Neural cell (in vitro differentiated cells): ENCODE measurements at regions not wholly inside any gene's neighbourhood (a gene's known extent, or its start where the extent isn't known, plus 50 kb on each side); places are given as distances from the start of the nearest gene placed in this dataset.

Experiments
- H2AFZ ChIP-seq: fragments of 200-600, 300-800 bp; sonication (generic), shearing (Covaris generic); 2 replicates; pipeline ENCODE4 v1.6.0; 2014; ENCODE audit warnings: low read depth, mild to moderate bottlenecking, antibody characterized with exemption, low read length, moderate library complexity
- H3F3A ChIP-seq: fragments of 200-600 bp; shearing (Covaris generic); 2 replicates; pipeline ENCODE4 v1.6.1; 2016; ENCODE audit warnings: mild to moderate bottlenecking, moderate library complexity, mixed read lengths, antibody characterized with exemption, low read length; ENCODE audit not compliant: insufficient read depth, poor library complexity, severe bottlenecking
- H3K27ac ChIP-seq: fragments of 200-600, 300-800 bp; sonication (generic), shearing (Covaris generic); 2 replicates; pipeline ENCODE4 v1.5.1; 2014; ENCODE audit warnings: mild to moderate bottlenecking, low read length, moderate library complexity
- H3K27me3 ChIP-seq: fragments of 300-800, 200-600 bp; sonication (generic), shearing (Covaris generic); 2 replicates; pipeline ENCODE4 v1.6.0; 2014; ENCODE audit warnings: mild to moderate bottlenecking, low read depth, low read length, moderate library complexity; ENCODE audit not compliant: insufficient read depth
- H3K36me3 ChIP-seq: fragments of 300-800, 200-600 bp; sonication (generic), shearing (Covaris generic); 2 replicates; pipeline ENCODE4 v1.5.1; 2014; ENCODE audit warnings: mild to moderate bottlenecking, antibody characterized with exemption, low read length, moderate library complexity; ENCODE audit not compliant: insufficient read depth
- H3K4me2 ChIP-seq: fragments of 300-800, 200-600 bp; sonication (generic), shearing (Covaris generic); 2 replicates; pipeline ENCODE4 v1.6.0; 2014; ENCODE audit warnings: mild to moderate bottlenecking, low read length
- H3K4me3 ChIP-seq: fragments of 300-800, 200-600 bp; sonication (generic), shearing (Covaris generic); 2 replicates; pipeline ENCODE4 v1.5.1; 2014; ENCODE audit warnings: mild to moderate bottlenecking, low read length, moderate library complexity
- H3K79me2 ChIP-seq: fragments of 200-600 bp; shearing (Covaris generic); replicated peaks from 2 replicates; pipeline ENCODE4 v1.6.0; 2014; ENCODE audit warnings: mild to moderate bottlenecking, low read length, moderate library complexity; ENCODE audit not compliant: insufficient read depth
- H3K9ac ChIP-seq: fragments of 300-800, 200-600 bp; sonication (generic), shearing (Covaris generic); 2 replicates; pipeline ENCODE4 v1.6.1; 2016; ENCODE audit warnings: mild to moderate bottlenecking, low read length, mixed read lengths
- H3K9me2 ChIP-seq: fragments of 200-600 bp; shearing (Covaris generic); 2 replicates; pipeline ENCODE4 v1.6.1; 2016; ENCODE audit warnings: mild to moderate bottlenecking, low read length, mixed read lengths; ENCODE audit not compliant: insufficient read depth
- H3K9me3 ChIP-seq: fragments of 200-600, 300-800 bp; sonication (generic), shearing (Covaris generic); 2 replicates; pipeline ENCODE4 v1.6.1; 2016; ENCODE audit warnings: mild to moderate bottlenecking, mixed run types, low read length, moderate library complexity, mixed read lengths
- H4K20me1 ChIP-seq: fragments of 200-600 bp; shearing (Covaris generic); 2 replicates; pipeline ENCODE4 v1.6.1; 2016; ENCODE audit warnings: mild to moderate bottlenecking, mixed run types; ENCODE audit not compliant: insufficient read depth
- CTCF ChIP-seq: fragments of 450-650 bp; IDR thresholded peaks from 2 replicates; pipeline ENCODE4 v1.5.1; 2014; ENCODE audit warnings: antibody characterized with exemption, mild to moderate bottlenecking, moderate library complexity; ENCODE audit not compliant: poor library complexity, severe bottlenecking
- EP300 ChIP-seq: fragments of 450-650 bp; conservative IDR thresholded peaks from 2 replicates; pipeline ENCODE4 v1.6.1; 2014; ENCODE audit warnings: antibody characterized with exemption, mild to moderate bottlenecking, moderate library complexity; ENCODE audit not compliant: poor library complexity, severe bottlenecking
- EZH2 ChIP-seq: fragments of 200-600, 300-800 bp; shearing (Covaris generic), sonication (generic); IDR thresholded peaks from 2 replicates; pipeline ENCODE4 v1.6.1; 2014; ENCODE audit warnings: antibody characterized with exemption, low read length, borderline replicate concordance, mild to moderate bottlenecking; ENCODE audit not compliant: insufficient read depth, poor library complexity, severe bottlenecking
- MXI1 ChIP-seq: fragments of 450-650 bp; conservative IDR thresholded peaks from 2 replicates; pipeline ENCODE4 v1.6.1; 2014; ENCODE audit warnings: antibody characterized with exemption, mild to moderate bottlenecking; ENCODE audit not compliant: poor library complexity, severe bottlenecking
- POLR2AphosphoS5 ChIP-seq: IDR thresholded peaks from 2 replicates; pipeline ENCODE4 v1.6.1; 2012
- RAD21 ChIP-seq: fragments of 450-650 bp; conservative IDR thresholded peaks from 2 replicates; pipeline ENCODE4 v1.6.1; 2014; ENCODE audit warnings: antibody characterized with exemption, mild to moderate bottlenecking, moderate library complexity
- REST ChIP-seq: IDR thresholded peaks from 2 replicates; pipeline ENCODE4 v1.6.1; 2012; ENCODE audit warnings: borderline replicate concordance
- SMC3 ChIP-seq: fragments of 450-650 bp; conservative IDR thresholded peaks from 2 replicates; pipeline ENCODE4 v1.6.1; 2014; ENCODE audit warnings: antibody characterized with exemption, mild to moderate bottlenecking, moderate library complexity; ENCODE audit not compliant: poor library complexity
- TAF1 ChIP-seq: IDR thresholded peaks from 2 replicates; pipeline ENCODE4 v1.6.1; 2012; ENCODE audit warnings: low read depth

GRCh38 chr3:22615790-22616189 lies 587.3 kb upstream of the UBE2E2 start:
- no peaks in the 10 kb centered on the region for H3F3A ChIP-seq
- no peak overlapping the region for H3K27ac ChIP-seq
- H3K79me2 ChIP-seq: no peaks in the 10 kb centered on the region
- H3K9me3 ChIP-seq: no peaks in the 10 kb centered on the region
- H3K4me2 ChIP-seq: no peak overlapping the region
- no peak overlapping the region for H3K9ac ChIP-seq
- H3K36me3 ChIP-seq: no peaks in the 10 kb centered on the region
- no peaks in the 10 kb centered on the region for H4K20me1 ChIP-seq
- H3K4me3 ChIP-seq: no peak overlapping the region
- no peak overlapping the region for H2AFZ ChIP-seq
- H3K27me3 ChIP-seq: no peaks in the 10 kb centered on the region
- H3K9me2 ChIP-seq: no peaks in the 10 kb centered on the region
- no peak for TF ChIP-seq CTCF
- no peak for TF ChIP-seq POLR2AphosphoS5
- no peak for TF ChIP-seq REST
- no peak for TF ChIP-seq TAF1
- no peak for TF ChIP-seq MXI1
- TF ChIP-seq SMC3: no peak
- TF ChIP-seq EZH2: no peak
- no peak for TF ChIP-seq RAD21
- no peak for TF ChIP-seq EP300

- H3K27me3 ChIP-seq: no peaks in the 10 kb centered on the region
- TF ChIP-seq REST: no peak
- TF ChIP-seq CTCF: no peak
- peak; percentile 79 for TF ChIP-seq POLR2AphosphoS5
- TF ChIP-seq EZH2: no peak
- TF ChIP-seq SMC3: no peak
- no peak for TF ChIP-seq TAF1
- no peak for TF ChIP-seq MXI1
- TF ChIP-seq RAD21: no peak
- TF ChIP-seq EP300: peak; percentile 90
- H3K9ac ChIP-seq: no peak overlapping the region
- H3F3A ChIP-seq: no peaks in the 10 kb centered on the region
- H3K4me3 ChIP-seq: no peak overlapping the region
- H4K20me1 ChIP-seq: no peaks in the 10 kb centered on the region
- H3K79me2 ChIP-seq: no peaks in the 10 kb centered on the region
- no peak overlapping the region for H3K27ac ChIP-seq
- H2AFZ ChIP-seq: no peak overlapping the region
- H3K9me2 ChIP-seq: no peaks in the 10 kb centered on the region
- no peaks in the 10 kb centered on the region for H3K9me3 ChIP-seq
- no peaks in the 10 kb centered on the region for H3K36me3 ChIP-seq
- no peak overlapping the region for H3K4me2 ChIP-seq
Observed at GRCh38 chr3:22617372-22617771, 585.8 kb upstream of the UBE2E2 start.
